ENCODE measurements at regions not wholly inside any gene's neighbourhood (a gene's known extent, or its start where the extent isn't known, plus 50 kb on each side); places are given as distances from the start of the nearest gene placed in this dataset.
A peak's percentile ranks its signal among the peaks of the same experiment; 100 is the strongest.

DNA sequence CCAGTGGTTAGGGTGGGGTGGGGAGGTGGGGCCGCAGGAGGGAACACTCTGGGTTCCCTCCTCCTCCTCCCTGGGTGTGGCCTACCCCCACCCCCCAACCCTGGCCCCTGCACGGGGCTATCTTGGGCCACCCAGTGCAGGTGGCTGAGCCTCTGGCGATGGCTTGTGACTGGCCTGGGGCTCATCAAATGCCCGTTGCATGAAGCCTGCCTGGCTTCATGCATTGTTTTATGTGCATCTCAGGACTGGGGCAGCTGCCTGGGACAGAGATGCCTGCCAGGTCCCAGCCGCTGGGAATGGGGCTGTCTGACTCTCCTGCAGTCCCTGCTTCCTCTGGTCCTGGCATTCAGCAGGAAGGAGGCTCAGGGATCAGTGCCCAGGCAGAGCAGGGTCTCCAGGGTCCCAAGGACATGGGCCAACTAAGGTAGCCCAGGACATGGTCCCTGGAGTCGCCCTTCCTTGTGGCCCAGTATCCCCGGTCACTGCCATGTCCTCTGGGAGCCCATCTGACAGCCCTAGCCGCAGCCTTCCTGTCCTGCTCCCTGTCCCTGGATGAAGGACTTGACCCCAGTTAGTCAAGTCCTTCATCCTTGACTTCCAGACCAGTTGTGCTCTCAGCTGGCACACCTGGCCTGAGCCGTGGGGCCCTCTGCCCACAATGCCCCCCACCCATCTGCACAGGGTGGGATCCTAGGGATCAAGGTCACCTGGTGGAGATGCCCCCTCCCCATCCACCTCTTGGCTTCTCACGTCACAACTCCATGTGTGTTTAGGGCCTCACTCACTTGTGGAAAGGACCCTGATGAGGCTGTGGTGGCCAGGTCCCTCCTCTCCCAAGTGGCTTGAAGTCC lies 112.1 kb upstream of the FGF3 start:
- DNase-seq (ENCODE audit: low spot score): no peak

DNA sequence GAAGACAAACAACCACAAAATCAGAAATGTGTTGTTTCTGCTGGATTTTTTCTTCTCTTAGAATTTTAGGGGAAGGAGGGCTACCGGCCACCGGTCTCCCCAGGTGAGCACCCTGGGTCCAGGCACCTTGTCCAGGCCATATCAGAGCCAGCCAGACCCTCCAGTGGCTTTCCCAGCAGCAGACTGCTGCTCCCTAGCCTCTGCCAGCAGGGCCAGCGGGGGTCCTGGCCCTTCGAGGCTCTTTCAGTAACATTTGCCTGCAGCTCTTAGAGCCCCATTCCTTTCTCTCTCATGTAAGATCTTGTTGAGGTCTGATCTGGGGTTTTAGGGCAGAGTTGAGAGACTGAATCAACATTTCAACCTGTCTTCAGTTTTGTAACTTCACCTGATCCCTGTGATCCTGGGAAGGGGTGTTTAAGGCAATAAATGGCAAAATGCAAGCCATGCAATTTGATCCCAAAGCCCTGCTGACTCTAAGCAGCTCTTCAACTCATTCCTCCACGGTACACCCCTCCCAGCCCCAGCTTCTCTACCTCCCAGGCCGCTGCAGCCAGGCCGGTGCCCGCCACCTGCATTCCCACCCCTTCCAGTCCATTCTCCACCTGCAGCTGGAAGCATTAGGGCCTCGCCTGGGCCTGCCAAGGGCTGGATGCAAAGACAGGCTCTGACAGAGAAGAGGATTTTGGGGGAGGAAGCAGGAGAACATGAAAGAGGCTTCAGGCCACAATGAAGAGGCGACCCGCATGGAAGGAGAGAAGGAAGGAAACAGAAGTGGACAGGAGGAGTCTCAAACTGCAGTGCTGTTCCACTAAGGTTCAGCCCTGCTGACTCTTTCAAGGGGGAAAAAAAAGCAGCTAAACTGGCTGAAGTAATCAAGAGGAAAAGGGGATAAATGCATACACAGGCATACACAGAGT lies 113.0 kb upstream of the FGF3 start:
- DNase-seq (ENCODE audit: low spot score): no peak

- DNase-seq (ENCODE audit: low spot score): peak; percentile 79
These were observed 115.8 kb upstream of the FGF3 start for GRCh38 chr11:69934861-69935494.

- DNase-seq (ENCODE audit: low spot score): no peak
These were observed 116.8 kb upstream of the FGF3 start for GRCh38 chr11:69935941-69936505.

- no peak for DNase-seq (ENCODE audit: low spot score)
These were observed 117.6 kb upstream of the FGF3 start for GRCh38 chr11:69936771-69937170.

DNA sequence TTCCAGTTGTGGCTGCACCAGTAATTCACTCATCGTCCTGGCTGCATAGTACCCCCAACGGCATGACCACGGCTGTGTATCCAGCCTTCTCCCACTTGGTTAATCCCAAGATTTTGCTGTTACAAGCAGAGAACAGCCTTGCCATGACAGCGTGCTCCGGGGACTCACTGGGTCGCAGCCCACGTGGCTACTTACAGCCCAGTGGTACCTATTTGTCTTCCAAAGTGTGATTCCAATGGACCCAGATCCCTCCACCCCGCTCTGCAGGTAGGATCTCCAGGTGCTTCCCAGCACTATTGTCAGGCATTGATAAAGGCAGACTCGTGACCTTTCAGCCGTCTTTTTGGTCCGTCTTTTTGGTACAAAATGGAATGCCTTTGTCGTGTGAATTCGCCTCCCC lies 119.0 kb upstream of the FGF3 start:
- no peak for DNase-seq (ENCODE audit: low spot score)

DNA sequence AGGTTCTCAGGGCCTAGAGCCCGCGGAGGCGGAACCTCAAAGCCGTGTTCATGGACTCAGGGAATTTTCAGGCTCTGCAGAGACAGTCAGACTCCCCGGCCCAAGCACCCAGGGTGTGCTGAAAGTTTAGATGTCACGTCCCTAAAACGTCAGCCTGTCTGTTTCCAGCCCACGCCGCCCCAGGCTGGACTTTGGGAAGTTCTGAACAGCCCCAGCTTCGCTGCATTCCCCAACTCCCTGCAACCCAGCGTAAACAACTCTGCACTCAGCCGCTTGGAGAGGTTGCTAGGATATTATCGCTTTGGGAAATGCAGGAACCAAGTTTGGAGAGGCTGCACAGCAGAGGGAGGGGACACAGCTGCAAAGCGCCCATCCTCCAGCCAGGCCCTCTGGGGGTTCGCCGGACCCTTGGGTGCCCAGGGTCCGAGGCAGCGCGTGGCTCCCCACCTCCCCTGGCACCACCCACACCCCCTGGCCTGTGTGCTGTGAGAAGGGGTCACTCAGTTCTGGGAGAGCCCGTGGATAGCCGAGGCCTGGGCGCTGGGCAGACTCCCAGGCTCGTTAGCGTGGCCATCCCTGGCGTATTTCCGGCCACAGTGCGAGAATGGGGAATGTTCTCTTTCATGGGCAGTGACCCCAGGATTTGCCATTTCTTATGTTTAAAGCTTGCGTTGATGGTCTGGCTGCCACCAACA lies 120.5 kb upstream of the FGF3 start:
- DNase-seq (ENCODE audit: low spot score): peak; percentile 66

DNA sequence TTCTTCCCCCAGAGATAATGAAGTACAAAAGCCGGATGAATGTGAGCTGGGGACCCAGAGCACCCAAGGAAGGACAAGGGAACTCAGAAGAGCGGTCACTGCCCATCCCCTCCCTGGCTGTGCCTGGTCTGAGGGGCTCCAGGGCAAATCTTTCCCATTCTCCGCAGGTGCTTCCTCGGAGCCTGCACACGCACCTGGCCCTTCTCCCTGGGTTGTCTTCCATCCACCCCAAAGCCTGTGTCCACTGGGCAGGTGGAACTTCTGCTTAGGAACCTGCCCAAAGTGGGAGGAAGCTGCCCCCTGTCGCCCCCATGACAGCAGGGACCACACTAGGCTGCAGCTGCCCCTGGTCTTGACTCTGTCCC lies 121.0 kb upstream of the FGF3 start:
- no peak for DNase-seq (ENCODE audit: low spot score)

GRCh38 chr11:69941546-69942332 lies 122.5 kb upstream of the FGF3 start:
- DNase-seq (ENCODE audit: low spot score): no peak

- no peak for DNase-seq (ENCODE audit: low spot score)
These were observed 123.2 kb upstream of the FGF3 start for GRCh38 chr11:69942333-69942820.

DNA sequence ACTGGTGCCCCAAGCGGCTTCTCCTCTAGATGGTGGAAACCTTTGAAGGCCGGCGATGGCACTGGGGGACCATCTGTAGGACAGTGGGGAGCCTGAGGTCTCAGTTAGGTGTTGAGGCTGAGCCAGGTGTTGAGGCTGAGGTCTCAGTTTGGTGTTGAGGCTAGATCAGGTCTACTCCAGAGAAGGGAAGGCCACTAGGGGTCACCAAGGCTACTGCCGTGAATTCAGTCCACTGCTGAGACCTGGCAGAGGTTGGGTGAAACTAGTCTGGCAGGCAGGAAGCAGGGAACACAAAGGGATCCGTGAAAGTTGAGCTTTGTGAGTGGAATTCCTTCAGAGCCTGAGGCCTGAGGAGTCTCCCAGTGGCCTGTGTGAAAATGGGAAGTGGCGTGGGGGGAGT lies 123.8 kb upstream of the FGF3 start:
- DNase-seq (ENCODE audit: low spot score): peak; percentile 84

DNA sequence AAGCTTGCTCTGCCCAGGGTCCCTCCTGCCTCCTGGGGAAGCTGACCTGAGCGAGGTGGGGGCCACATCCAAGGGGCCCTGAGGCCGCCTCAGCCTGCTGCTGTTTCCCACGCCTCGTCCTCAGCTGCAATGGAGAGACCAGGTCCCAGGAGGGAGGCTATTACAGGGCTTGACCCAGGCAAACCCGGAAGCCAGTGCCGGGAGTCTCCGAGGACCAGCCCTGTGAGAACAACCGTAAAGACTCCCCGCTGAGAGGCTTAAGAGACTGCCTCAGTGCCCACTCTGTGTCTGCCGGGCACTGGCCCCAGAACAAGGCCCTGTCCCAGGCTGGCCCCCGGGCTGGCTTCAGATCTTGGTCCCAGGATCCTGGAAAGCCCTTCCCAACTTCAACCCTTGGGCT lies 124.3 kb upstream of the FGF3 start:
- DNase-seq (ENCODE audit: low spot score): no peak

DNA sequence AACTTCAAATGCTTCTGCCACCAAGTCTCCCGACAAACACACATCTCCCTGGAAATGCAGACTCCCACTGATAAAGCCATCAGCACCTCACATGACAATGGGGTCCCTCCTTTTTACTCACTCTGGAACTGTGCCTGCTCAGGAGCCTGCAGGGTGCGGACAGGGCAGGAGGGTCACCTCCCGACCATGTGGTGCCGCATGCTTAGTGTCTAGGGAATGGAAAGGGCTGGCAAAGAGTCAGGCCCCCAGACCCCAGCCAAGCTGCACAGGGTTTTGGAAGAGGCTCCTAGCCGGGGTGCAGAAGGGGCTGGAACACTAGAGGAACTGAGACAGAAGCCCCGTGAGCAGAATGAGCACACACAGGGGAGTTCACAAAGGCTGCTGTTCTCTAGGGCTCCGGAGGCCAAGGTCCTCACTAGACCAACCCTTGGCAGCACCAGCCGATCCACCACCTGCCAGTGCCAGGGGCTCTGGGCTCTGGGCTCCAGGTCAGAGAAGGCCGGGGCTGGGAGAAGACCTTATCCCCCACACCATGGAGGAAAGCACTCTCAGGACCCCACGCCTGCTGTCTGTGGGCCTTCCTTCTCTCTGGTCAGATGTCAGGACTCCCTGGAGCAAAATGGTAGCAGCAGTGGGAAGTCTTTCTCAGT lies 125.1 kb upstream of the FGF3 start:
- no peak for DNase-seq (ENCODE audit: low spot score)

- DNase-seq (ENCODE audit: low spot score): no peak
These were observed 125.9 kb upstream of the FGF3 start for GRCh38 chr11:69945157-69945556.

- DNase-seq (ENCODE audit: low spot score): no peak
These were observed 128.0 kb upstream of the FGF3 start for GRCh38 chr11:69947059-69947792.

GRCh38 chr11:69947793-69948255 lies 128.6 kb upstream of the FGF3 start:
- no peak for DNase-seq (ENCODE audit: low spot score)

GRCh38 chr11:69948256-69949141 lies 129.3 kb upstream of the FGF3 start:
- DNase-seq (ENCODE audit: low spot score): peak; percentile 96

- DNase-seq (ENCODE audit: low spot score): peak; percentile 97
These were observed 128.8 kb upstream of the ANO1 start for GRCh38 chr11:69949327-69949726.

Measured in HT-29 (cell line).